ENCODE measurements at regions not wholly inside any gene's neighbourhood (a gene's known extent, or its start where the extent isn't known, plus 50 kb on each side); places are given as distances from the start of the nearest gene placed in this dataset.
A peak's percentile ranks its signal among the peaks of the same experiment; 100 is the strongest.
"Not testable (repeated sequence)": the region's sequence is repeated elsewhere in the genome, so short reads cannot be mapped to it uniquely, and the experiment has no call there.

- no peaks in the 10 kb centered on the region for H3K27me3 Mint-ChIP-seq (ENCODE audit: low read depth)
- peaks cover 8% of the 10 kb centered on the region for H3K4me1 Mint-ChIP-seq
Measured at GRCh38 chr6:121592261-121592935, 157.0 kb downstream of the GJA1 start.

GRCh38 chr6:121593011-121593641 is 157.7 kb downstream of the GJA1 start:
- Mint-ChIP-seq H3K4me3 (no peak overlapping the region), H3K36me3 (ENCODE audit: low read depth) (no peaks in the 10 kb centered on the region), H3K9me3 (no peaks in the 10 kb centered on the region), H3K4me1 (peaks cover 8% of the 10 kb centered on the region), H3K27ac (peak overlapping the region in 2 of 3 experiments; percentile 21 to 73), H3K27me3 (ENCODE audit: low read depth) (no peaks in the 10 kb centered on the region)
- no peak for TF ChIP-seq CTCF (IDR thresholded peaks at IDR 0.05; ENCODE audit: unreplicated experiment in 3 of 3)

More at GRCh38 chr6:121592261-121592935, 157.0 kb downstream of the GJA1 start:
- TF ChIP-seq CTCF (IDR thresholded peaks at IDR 0.05; ENCODE audit: unreplicated experiment in 3 of 3), result no peak
- Mint-ChIP-seq H3K27ac (no peak overlapping the region), H3K36me3 (ENCODE audit: low read depth) (no peaks in the 10 kb centered on the region), H3K9me3 (no peaks in the 10 kb centered on the region), H3K4me3 (no peak overlapping the region)

GRCh38 chr6:121594053-121594452 is 158.6 kb downstream of the GJA1 start:
- Mint-ChIP-seq H3K4me1 (peaks cover 8% of the 10 kb centered on the region), H3K9me3 (no peaks in the 10 kb centered on the region), H3K27ac (no peak overlapping the region), H3K27me3 (ENCODE audit: low read depth) (no peaks in the 10 kb centered on the region), H3K4me3 (no peak overlapping the region), H3K36me3 (ENCODE audit: low read depth) (no peaks in the 10 kb centered on the region)
- TF ChIP-seq CTCF (IDR thresholded peaks at IDR 0.05; ENCODE audit: unreplicated experiment in 3 of 3), result no peak

- Mint-ChIP-seq H3K27me3 (ENCODE audit: low read depth) (no peaks in the 10 kb centered on the region), H3K27ac (no peak overlapping the region), H3K9me3 (no peaks in the 10 kb centered on the region), H3K4me3 (no peak overlapping the region), H3K4me1 (peaks cover 3% of the 10 kb centered on the region), H3K36me3 (ENCODE audit: low read depth) (no peaks in the 10 kb centered on the region)
- TF ChIP-seq CTCF (IDR thresholded peaks at IDR 0.05; ENCODE audit: unreplicated experiment in 3 of 3), result no peak
Measured at GRCh38 chr6:121595646-121596045, 160.2 kb downstream of the GJA1 start.

- H3K4me3 Mint-ChIP-seq, result no peak overlapping the region
- H3K4me1 Mint-ChIP-seq, result no peaks in the 10 kb centered on the region
- H3K36me3 Mint-ChIP-seq (ENCODE audit: low read depth), result no peaks in the 10 kb centered on the region
- no peaks in the 10 kb centered on the region for H3K9me3 Mint-ChIP-seq
- no peak overlapping the region for H3K27ac Mint-ChIP-seq
- TF ChIP-seq CTCF (IDR thresholded peaks at IDR 0.05; ENCODE audit: unreplicated experiment in 3 of 3), result no peak
- no peaks in the 10 kb centered on the region for H3K27me3 Mint-ChIP-seq (ENCODE audit: low read depth)
Measured at GRCh38 chr6:121596441-121596840, 161.0 kb downstream of the GJA1 start.

GRCh38 chr6:121597654-121598053 is 162.2 kb downstream of the GJA1 start:
- Mint-ChIP-seq H3K27me3 (ENCODE audit: low read depth) (no peaks in the 10 kb centered on the region), H3K4me3 (no peak overlapping the region), H3K4me1 (no peaks in the 10 kb centered on the region), H3K9me3 (no peaks in the 10 kb centered on the region), H3K27ac (no peak overlapping the region), H3K36me3 (ENCODE audit: low read depth) (no peaks in the 10 kb centered on the region)
- no peak for TF ChIP-seq CTCF (IDR thresholded peaks at IDR 0.05; ENCODE audit: unreplicated experiment in 3 of 3)

GRCh38 chr6:121599331-121599730 is 163.9 kb downstream of the GJA1 start:
- H3K36me3 Mint-ChIP-seq (ENCODE audit: low read depth); H3K27me3 Mint-ChIP-seq (ENCODE audit: low read depth); H3K4me3 Mint-ChIP-seq; H3K27ac Mint-ChIP-seq; H3K4me1 Mint-ChIP-seq; H3K9me3 Mint-ChIP-seq: not testable (repeated sequence)

All from nephron (organoid).